ENCODE measurements at regions not wholly inside any gene's neighbourhood (a gene's known extent, or its start where the extent isn't known, plus 50 kb on each side); places are given as distances from the start of the nearest gene placed in this dataset.

- DNase-seq (no peak), ATAC-seq (no peak)
- TF ChIP-seq, protein P1, sequence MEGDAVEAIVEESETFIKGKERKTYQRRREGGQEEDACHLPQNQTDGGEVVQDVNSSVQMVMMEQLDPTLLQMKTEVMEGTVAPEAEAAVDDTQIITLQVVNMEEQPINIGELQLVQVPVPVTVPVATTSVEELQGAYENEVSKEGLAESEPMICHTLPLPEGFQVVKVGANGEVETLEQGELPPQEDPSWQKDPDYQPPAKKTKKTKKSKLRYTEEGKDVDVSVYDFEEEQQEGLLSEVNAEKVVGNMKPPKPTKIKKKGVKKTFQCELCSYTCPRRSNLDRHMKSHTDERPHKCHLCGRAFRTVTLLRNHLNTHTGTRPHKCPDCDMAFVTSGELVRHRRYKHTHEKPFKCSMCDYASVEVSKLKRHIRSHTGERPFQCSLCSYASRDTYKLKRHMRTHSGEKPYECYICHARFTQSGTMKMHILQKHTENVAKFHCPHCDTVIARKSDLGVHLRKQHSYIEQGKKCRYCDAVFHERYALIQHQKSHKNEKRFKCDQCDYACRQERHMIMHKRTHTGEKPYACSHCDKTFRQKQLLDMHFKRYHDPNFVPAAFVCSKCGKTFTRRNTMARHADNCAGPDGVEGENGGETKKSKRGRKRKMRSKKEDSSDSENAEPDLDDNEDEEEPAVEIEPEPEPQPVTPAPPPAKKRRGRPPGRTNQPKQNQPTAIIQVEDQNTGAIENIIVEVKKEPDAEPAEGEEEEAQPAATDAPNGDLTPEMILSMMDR (IDR thresholded peaks at IDR 0.05) = no peak
- no peaks in the 10 kb centered on the region for H3K4me1 ChIP-seq (ENCODE audit: low read depth)
- no peaks in the 10 kb centered on the region for H3K9me3 ChIP-seq
- H3K4me3 ChIP-seq = no peak overlapping the region
- no peaks in the 10 kb centered on the region for H3K36me3 ChIP-seq (ENCODE audit: low read depth)
- intact Hi-C loops (cut with DNase I, micrococcal nuclease) = no loop called here
Measured at GRCh38 chr5:93299681-93300308, 281.2 kb downstream of the NR2F1-AS1 start.

GRCh38 chr5:93297116-93297515 is 283.9 kb downstream of the NR2F1-AS1 start:
- Histone ChIP-seq H3K36me3 (ENCODE audit: low read depth) (no peaks in the 10 kb centered on the region), H3K4me3 (no peak overlapping the region), H3K4me1 (ENCODE audit: low read depth) (no peaks in the 10 kb centered on the region), H3K9me3 (no peaks in the 10 kb centered on the region)
- DNase-seq = no peak
- ATAC-seq = no peak
- intact Hi-C loops (cut with DNase I, micrococcal nuclease) = no loop called here
- TF ChIP-seq, protein P1 (IDR thresholded peaks at IDR 0.05) = no peak

- no peak for DNase-seq
- no peak for ATAC-seq
- Histone ChIP-seq H3K4me3 (no peak overlapping the region), H3K4me1 (ENCODE audit: low read depth) (no peaks in the 10 kb centered on the region), H3K36me3 (ENCODE audit: low read depth) (no peaks in the 10 kb centered on the region), H3K9me3 (no peaks in the 10 kb centered on the region)
- intact Hi-C loops (cut with DNase I, micrococcal nuclease) = no loop called here
- TF ChIP-seq, protein P1 (IDR thresholded peaks at IDR 0.05) = no peak
Measured at GRCh38 chr5:93296338-93296737, 284.7 kb downstream of the NR2F1-AS1 start.

GRCh38 chr5:93294996-93295395 is 286.0 kb downstream of the NR2F1-AS1 start:
- Histone ChIP-seq H3K36me3 (ENCODE audit: low read depth) (no peaks in the 10 kb centered on the region), H3K9me3 (no peaks in the 10 kb centered on the region), H3K4me3 (no peak overlapping the region), H3K4me1 (ENCODE audit: low read depth) (no peaks in the 10 kb centered on the region)
- intact Hi-C loops (cut with DNase I, micrococcal nuclease) = no loop called here
- DNase-seq = no peak
- no peak for ATAC-seq
- TF ChIP-seq, protein P1 (IDR thresholded peaks at IDR 0.05) = no peak

GRCh38 chr5:93294199-93294598 is 286.8 kb downstream of the NR2F1-AS1 start:
- DNase-seq (no peak), ATAC-seq (no peak)
- Histone ChIP-seq H3K9me3 (no peaks in the 10 kb centered on the region), H3K4me1 (ENCODE audit: low read depth) (no peaks in the 10 kb centered on the region), H3K4me3 (no peak overlapping the region), H3K36me3 (ENCODE audit: low read depth) (no peaks in the 10 kb centered on the region)
- TF ChIP-seq, protein P1 (IDR thresholded peaks at IDR 0.05) = no peak
- intact Hi-C loops (cut with DNase I, micrococcal nuclease) = no loop called here

DNA sequence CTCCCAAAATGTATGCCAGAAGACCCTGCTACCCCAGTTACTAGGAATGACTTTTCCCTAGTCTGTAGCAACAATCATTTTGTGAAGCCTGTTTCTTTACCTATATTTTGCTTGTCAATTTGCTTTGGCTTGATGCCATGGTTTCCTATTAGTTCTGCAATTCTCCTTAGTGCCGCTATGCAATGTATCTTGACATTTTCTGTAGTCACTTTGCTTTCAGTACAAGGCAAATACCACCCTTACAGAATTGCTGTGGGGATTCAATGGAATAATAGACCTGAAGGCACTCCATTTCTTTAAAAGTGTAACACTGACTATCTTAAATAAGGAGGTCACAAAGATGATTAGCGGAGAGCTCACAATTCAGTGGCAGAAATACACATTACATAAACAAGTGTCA is 291.1 kb downstream of the NR2F1-AS1 start:
- DNase-seq (no peak), ATAC-seq (no peak)
- Histone ChIP-seq H3K4me3 (no peak overlapping the region), H3K36me3 (ENCODE audit: low read depth) (no peaks in the 10 kb centered on the region), H3K9me3 (no peaks in the 10 kb centered on the region), H3K4me1 (ENCODE audit: low read depth) (no peaks in the 10 kb centered on the region)
- intact Hi-C loops (cut with DNase I, micrococcal nuclease) = no loop called here
- TF ChIP-seq, protein P1 (IDR thresholded peaks at IDR 0.05) = no peak

Data from mucosa of descending colon (tissue), 3 donors.